Testis (tissue), 2 donors: ENCODE measurements at regions not wholly inside any gene's neighbourhood (a gene's known extent, or its start where the extent isn't known, plus 50 kb on each side); places are given as distances from the start of the nearest gene placed in this dataset.

Experiments
- DNase-seq: peaks from one replicate; pipeline ENCODE4 v3.0.0-alpha.2; 2019
- H3K27ac ChIP-seq, 2 donors: fragments of 200-600 bp; sonication (generic); one replicate each; pipeline ENCODE4 v1.5.1; 2019
- H3K27me3 ChIP-seq: fragments of 200-600 bp; sonication (generic); one replicate; pipeline ENCODE4 v1.5.1; 2019
- H3K36me3 ChIP-seq: fragments of 200-600 bp; sonication (generic); one replicate; pipeline ENCODE4 v1.5.1; 2017; ENCODE audit warnings: low read depth; ENCODE audit errors: missing control alignments
- H3K4me1 ChIP-seq: fragments of 200-600 bp; sonication (generic); one replicate; pipeline ENCODE4 v1.5.1; 2019
- H3K4me3 ChIP-seq, 2 donors: fragments of 200-600 bp; sonication (generic); one replicate each; pipeline ENCODE4 v1.5.1; 2017 to 2019
- H3K9me3 ChIP-seq: fragments of 200-600 bp; sonication (generic); one replicate; pipeline ENCODE4 v1.5.1; 2017
- CTCF ChIP-seq, 3 experiments: fragments of 450-650 bp in 2 of 3; fragments of 200-600 bp in 1 of 3; sonication (generic) in 1 of 3; IDR thresholded peaks; one replicate each; pipeline ENCODE4 v1.5.1; 2016 to 2019; ENCODE audit warnings: antibody characterized with exemption in 3 of 3, mild to moderate bottlenecking in 2 of 3, moderate library complexity in 1 of 3
- POLR2A ChIP-seq: fragments of 450-650 bp; IDR thresholded peaks from one replicate; pipeline ENCODE4 v1.6.1; 2017; ENCODE audit warnings: antibody characterized with exemption, mild to moderate bottlenecking, moderate library complexity
- WGBS, 2 donors: methylation state at CpG; one replicate each; pipeline ENCODE4 v1.1.5; 2018; 5-methylcytosine and 5-hydroxymethylcytosine counted together
- intact Hi-C: fragments of 100-400 bp; cut with DNase I; formaldehyde crosslinking; loops from one replicate; pipeline ENCODE4 v1.15.1; 2023; ENCODE audit warnings: low total_unique reads

GRCh38 chr14:96666088-96666487, 131.1 kb upstream of the VRK1 start:
- 77 to 84% methylated on average over 6 of the region's 6 CpGs for WGBS, 2 donors
- DNase-seq: no peak
- Histone ChIP-seq H3K4me1 (no peaks in the 10 kb centered on the region), H3K4me3 (no peak overlapping the region), H3K27me3 (no peaks in the 10 kb centered on the region), H3K27ac (no peak overlapping the region), H3K36me3 (no peaks in the 10 kb centered on the region), H3K9me3 (no peaks in the 10 kb centered on the region)
- TF ChIP-seq POLR2A: no peak
- TF ChIP-seq CTCF (IDR thresholded peaks at IDR 0.05): no peak
- intact Hi-C loops: no loop called here

- DNase-seq: no peak
- Histone ChIP-seq H3K27me3 (no peaks in the 10 kb centered on the region), H3K4me1 (no peaks in the 10 kb centered on the region), H3K4me3 (no peak overlapping the region), H3K9me3 (no peaks in the 10 kb centered on the region), H3K27ac (no peak overlapping the region), H3K36me3 (no peaks in the 10 kb centered on the region)
- 80 to 95% methylated on average over 2 of the region's 2 CpGs for WGBS, 2 donors
- TF ChIP-seq POLR2A (no peak), CTCF (IDR thresholded peaks at IDR 0.05) (no peak)
- intact Hi-C loops: no loop called here
These were observed 126.8 kb upstream of the VRK1 start for GRCh38 chr14:96670391-96670790.

GRCh38 chr14:96671218-96671617, 126.0 kb upstream of the VRK1 start:
- Histone ChIP-seq H3K27ac (no peak overlapping the region), H3K27me3 (no peaks in the 10 kb centered on the region), H3K9me3 (no peaks in the 10 kb centered on the region), H3K4me1 (no peaks in the 10 kb centered on the region), H3K4me3 (no peak overlapping the region), H3K36me3 (no peaks in the 10 kb centered on the region)
- intact Hi-C loops: no loop called here
- no peak for DNase-seq
- no peak for TF ChIP-seq CTCF (IDR thresholded peaks at IDR 0.05)
- TF ChIP-seq POLR2A: no peak
- 80 to 84% methylated on average over 3 of the region's 3 CpGs for WGBS, 2 donors

- TF ChIP-seq POLR2A (no peak), CTCF (IDR thresholded peaks at IDR 0.05) (no peak)
These were observed 123.5 kb upstream of the VRK1 start for GRCh38 chr14:96673706-96674105.

GRCh38 chr14:96674121-96674520, 123.1 kb upstream of the VRK1 start:
- 74 to 100% methylated on average over 2 to 3 of the region's 3 CpGs for WGBS, 2 donors
- H3K36me3 ChIP-seq: no peaks in the 10 kb centered on the region
- no peak for TF ChIP-seq CTCF (IDR thresholded peaks at IDR 0.05)
- no peak for TF ChIP-seq POLR2A
- no peaks in the 10 kb centered on the region for H3K27me3 ChIP-seq
- no peaks in the 10 kb centered on the region for H3K4me1 ChIP-seq
- no peaks in the 10 kb centered on the region for H3K9me3 ChIP-seq
- no peak overlapping the region for H3K27ac ChIP-seq
- intact Hi-C loops: no loop called here
- no peak overlapping the region for H3K4me3 ChIP-seq
- DNase-seq: no peak

More at GRCh38 chr14:96673706-96674105, 123.5 kb upstream of the VRK1 start:
- no peaks in the 10 kb centered on the region for H3K27me3 ChIP-seq
- no peaks in the 10 kb centered on the region for H3K4me1 ChIP-seq
- 90 to 93% methylated on average over 4 of the region's 4 CpGs for WGBS, 2 donors
- intact Hi-C loops: no loop called here
- no peak for DNase-seq
- H3K9me3 ChIP-seq: no peaks in the 10 kb centered on the region
- no peak overlapping the region for H3K27ac ChIP-seq
- no peak overlapping the region for H3K4me3 ChIP-seq
- no peaks in the 10 kb centered on the region for H3K36me3 ChIP-seq
